ENCODE measurements at regions not wholly inside any gene's neighbourhood (a gene's known extent, or its start where the extent isn't known, plus 50 kb on each side); places are given as distances from the start of the nearest gene placed in this dataset.

DNA sequence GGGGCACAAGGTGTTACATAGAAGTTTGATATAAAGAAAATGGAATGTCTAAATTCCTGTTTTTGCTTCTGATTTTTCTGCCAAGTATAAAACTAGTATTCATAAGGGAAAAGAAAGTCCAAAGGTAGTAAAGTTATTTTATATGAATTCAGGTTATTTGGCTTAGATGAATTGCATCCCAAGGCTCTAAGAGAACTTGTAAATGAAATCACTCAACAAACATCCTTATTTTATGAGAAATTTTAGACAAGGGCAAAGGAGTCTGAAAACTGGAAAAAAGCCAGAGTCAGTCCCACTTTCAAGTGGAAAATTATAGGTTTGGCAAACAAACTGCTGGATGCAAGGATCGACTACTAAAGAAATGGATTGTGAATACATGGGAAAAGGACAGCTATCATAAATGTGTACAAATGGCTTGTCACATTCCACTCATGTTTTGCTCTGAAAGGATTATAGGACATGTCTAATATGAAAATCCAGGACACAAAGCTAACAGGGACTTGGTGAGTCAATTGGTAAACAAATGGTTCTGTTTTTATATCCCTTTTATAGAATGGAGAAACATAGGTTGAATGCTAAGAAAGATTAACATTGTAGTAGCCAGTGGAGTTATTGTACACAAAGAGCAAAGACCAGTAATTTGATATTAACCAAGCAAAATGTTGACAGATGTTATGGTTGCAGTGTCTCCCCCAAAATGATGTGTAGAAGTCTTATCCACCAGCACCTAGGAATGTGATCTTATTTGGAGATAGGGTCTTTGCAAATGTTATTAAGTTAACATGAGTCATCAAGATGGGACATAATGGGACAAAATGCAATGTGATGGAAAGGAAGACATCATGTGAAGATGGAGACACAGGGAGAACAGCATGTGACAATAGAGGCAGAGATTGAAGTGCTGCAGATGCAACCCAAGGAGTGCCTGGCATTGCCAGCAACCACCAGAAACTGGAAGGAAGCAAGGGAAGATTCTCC, 495.7 kb downstream of the TLE1 start:
- H3K4me2 ChIP-seq (ENCODE audit: low read depth, low read length): no peak overlapping the region
- TF ChIP-seq RFXANK (CRISPR knock-in tag; IDR thresholded peaks at IDR 0.05) (no peak), RORA (CRISPR knock-in tag; IDR thresholded peaks at IDR 0.05) (no peak), ZNF768 (CRISPR knock-in tag; IDR thresholded peaks at IDR 0.05) (no peak), SALL1 (CRISPR knock-in tag; IDR thresholded peaks at IDR 0.05) (no peak), MAFG (CRISPR knock-in tag; IDR thresholded peaks at IDR 0.05) (no peak), POLR2G (IDR thresholded peaks at IDR 0.05; ENCODE audit: low read depth, low read length) (no peak)
- TF ChIP-seq, protein P1, sequence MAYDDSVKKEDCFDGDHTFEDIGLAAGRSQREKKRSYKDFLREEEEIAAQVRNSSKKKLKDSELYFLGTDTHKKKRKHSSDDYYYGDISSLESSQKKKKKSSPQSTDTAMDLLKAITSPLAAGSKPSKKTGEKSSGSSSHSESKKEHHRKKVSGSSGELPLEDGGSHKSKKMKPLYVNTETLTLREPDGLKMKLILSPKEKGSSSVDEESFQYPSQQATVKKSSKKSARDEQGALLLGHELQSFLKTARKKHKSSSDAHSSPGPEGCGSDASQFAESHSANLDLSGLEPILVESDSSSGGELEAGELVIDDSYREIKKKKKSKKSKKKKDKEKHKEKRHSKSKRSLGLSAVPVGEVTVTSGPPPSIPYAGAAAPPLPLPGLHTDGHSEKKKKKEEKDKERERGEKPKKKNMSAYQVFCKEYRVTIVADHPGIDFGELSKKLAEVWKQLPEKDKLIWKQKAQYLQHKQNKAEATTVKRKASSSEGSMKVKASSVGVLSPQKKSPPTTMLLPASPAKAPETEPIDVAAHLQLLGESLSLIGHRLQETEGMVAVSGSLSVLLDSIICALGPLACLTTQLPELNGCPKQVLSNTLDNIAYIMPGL (CRISPR knock-in tag; IDR thresholded peaks at IDR 0.05; ENCODE audit: borderline replicate concordance in 1 of 2, low read depth in 1 of 2): no peak
- TF ChIP-seq, protein P2, sequence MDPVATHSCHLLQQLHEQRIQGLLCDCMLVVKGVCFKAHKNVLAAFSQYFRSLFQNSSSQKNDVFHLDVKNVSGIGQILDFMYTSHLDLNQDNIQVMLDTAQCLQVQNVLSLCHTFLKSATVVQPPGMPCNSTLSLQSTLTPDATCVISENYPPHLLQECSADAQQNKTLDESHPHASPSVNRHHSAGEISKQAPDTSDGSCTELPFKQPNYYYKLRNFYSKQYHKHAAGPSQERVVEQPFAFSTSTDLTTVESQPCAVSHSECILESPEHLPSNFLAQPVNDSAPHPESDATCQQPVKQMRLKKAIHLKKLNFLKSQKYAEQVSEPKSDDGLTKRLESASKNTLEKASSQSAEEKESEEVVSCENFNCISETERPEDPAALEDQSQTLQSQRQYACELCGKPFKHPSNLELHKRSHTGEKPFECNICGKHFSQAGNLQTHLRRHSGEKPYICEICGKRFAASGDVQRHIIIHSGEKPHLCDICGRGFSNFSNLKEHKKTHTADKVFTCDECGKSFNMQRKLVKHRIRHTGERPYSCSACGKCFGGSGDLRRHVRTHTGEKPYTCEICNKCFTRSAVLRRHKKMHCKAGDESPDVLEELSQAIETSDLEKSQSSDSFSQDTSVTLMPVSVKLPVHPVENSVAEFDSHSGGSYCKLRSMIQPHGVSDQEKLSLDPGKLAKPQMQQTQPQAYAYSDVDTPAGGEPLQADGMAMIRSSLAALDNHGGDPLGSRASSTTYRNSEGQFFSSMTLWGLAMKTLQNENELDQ (CRISPR knock-in tag; IDR thresholded peaks at IDR 0.05; ENCODE audit: borderline replicate concordance): no peak
- TF ChIP-seq, protein P3, sequence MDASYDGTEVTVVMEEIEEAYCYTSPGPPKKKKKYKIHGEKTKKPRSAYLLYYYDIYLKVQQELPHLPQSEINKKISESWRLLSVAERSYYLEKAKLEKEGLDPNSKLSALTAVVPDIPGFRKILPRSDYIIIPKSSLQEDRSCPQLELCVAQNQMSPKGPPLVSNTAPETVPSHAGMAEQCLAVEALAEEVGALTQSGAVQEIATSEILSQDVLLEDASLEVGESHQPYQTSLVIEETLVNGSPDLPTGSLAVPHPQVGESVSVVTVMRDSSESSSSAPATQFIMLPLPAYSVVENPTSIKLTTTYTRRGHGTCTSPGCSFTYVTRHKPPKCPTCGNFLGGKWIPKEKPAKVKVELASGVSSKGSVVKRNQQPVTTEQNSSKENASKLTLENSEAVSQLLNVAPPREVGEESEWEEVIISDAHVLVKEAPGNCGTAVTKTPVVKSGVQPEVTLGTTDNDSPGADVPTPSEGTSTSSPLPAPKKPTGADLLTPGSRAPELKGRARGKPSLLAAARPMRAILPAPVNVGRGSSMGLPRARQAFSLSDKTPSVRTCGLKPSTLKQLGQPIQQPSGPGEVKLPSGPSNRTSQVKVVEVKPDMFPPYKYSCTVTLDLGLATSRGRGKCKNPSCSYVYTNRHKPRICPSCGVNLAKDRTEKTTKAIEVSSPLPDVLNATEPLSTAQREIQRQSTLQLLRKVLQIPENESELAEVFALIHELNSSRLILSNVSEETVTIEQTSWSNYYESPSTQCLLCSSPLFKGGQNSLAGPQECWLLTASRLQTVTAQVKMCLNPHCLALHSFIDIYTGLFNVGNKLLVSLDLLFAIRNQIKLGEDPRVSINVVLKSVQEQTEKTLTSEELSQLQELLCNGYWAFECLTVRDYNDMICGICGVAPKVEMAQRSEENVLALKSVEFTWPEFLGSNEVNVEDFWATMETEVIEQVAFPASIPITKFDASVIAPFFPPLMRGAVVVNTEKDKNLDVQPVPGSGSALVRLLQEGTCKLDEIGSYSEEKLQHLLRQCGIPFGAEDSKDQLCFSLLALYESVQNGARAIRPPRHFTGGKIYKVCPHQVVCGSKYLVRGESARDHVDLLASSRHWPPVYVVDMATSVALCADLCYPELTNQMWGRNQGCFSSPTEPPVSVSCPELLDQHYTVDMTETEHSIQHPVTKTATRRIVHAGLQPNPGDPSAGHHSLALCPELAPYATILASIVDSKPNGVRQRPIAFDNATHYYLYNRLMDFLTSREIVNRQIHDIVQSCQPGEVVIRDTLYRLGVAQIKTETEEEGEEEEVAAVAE (CRISPR knock-in tag; IDR thresholded peaks at IDR 0.05; ENCODE audit: borderline replicate concordance): no peak
- TF ChIP-seq, protein P4, sequence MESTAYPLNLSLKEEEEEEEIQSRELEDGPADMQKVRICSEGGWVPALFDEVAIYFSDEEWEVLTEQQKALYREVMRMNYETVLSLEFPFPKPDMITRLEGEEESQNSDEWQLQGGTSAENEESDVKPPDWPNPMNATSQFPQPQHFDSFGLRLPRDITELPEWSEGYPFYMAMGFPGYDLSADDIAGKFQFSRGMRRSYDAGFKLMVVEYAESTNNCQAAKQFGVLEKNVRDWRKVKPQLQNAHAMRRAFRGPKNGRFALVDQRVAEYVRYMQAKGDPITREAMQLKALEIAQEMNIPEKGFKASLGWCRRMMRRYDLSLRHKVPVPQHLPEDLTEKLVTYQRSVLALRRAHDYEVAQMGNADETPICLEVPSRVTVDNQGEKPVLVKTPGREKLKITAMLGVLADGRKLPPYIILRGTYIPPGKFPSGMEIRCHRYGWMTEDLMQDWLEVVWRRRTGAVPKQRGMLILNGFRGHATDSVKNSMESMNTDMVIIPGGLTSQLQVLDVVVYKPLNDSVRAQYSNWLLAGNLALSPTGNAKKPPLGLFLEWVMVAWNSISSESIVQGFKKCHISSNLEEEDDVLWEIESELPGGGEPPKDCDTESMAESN (CRISPR knock-in tag; conservative IDR thresholded peaks at IDR 0.05): no peak
- TF ChIP-seq, protein P5, sequence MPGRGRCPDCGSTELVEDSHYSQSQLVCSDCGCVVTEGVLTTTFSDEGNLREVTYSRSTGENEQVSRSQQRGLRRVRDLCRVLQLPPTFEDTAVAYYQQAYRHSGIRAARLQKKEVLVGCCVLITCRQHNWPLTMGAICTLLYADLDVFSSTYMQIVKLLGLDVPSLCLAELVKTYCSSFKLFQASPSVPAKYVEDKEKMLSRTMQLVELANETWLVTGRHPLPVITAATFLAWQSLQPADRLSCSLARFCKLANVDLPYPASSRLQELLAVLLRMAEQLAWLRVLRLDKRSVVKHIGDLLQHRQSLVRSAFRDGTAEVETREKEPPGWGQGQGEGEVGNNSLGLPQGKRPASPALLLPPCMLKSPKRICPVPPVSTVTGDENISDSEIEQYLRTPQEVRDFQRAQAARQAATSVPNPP (CRISPR knock-in tag; IDR thresholded peaks at IDR 0.05): no peak

More for the DNA sequence above, 495.7 kb downstream of the TLE1 start:
- no peak for DNase-seq (ENCODE audit: low spot score)
- Histone ChIP-seq H3K4me3 (replicated peaks in 1 of 3; ENCODE audit: insufficient read depth in 1 of 3, low read depth in 2 of 3, low read length in 3 of 3) (no peak overlapping the region), H3K4me1 (ENCODE audit: insufficient read depth, low read length) (no peaks in the 10 kb centered on the region), H4K20me1 (ENCODE audit: insufficient read depth, low read length) (no peaks in the 10 kb centered on the region), H3K27me3 (ENCODE audit: control insufficient read depth in 1 of 2, insufficient read depth in 2 of 2, low read length in 2 of 2) (no peaks in the 10 kb centered on the region), H3K9me3 (ENCODE audit: low read length) (no peaks in the 10 kb centered on the region), H3K36me3 (replicated peaks in 1 of 2; ENCODE audit: control insufficient read depth in 1 of 2, insufficient read depth in 2 of 2, low read length in 2 of 2) (no peaks in the 10 kb centered on the region), H3K27ac (ENCODE audit: extremely low read length, insufficient read depth, low read length) (no peak overlapping the region), H3K79me2 (ENCODE audit: insufficient read depth, low read length) (no peaks in the 10 kb centered on the region), H3K9ac (ENCODE audit: insufficient read depth, low read depth, low read length) (no peak overlapping the region), H2AFZ (ENCODE audit: low read length) (no peak overlapping the region)
- BruUV-seq (replicated peaks): no TSS peak
- 0% methylated on average over 1 of the region's 1 CpG for WGBS (ENCODE audit: low lambda C conversion rate)
- in situ Hi-C loops (cut with HindIII; ENCODE audit: extremely low pct_ligation_motif_present, low pct_unique_long_range_greater_than_20kb): no loop called here
- POLR2A ChIA-PET: no interaction called here
- CTCF ChIA-PET (ENCODE audit: low intra/inter-chr PET ratio, low total read pairs): no interaction called here
- no peak for ATAC-seq
- intact Hi-C loops (cut with micrococcal nuclease; ENCODE audit: unreplicated experiment): no loop called here
- no peak for FAIRE-seq
